Parathyroid adenoma (tissue), 2 donors: ENCODE measurements at regions not wholly inside any gene's neighbourhood (a gene's known extent, or its start where the extent isn't known, plus 50 kb on each side); places are given as distances from the start of the nearest gene placed in this dataset.

Experiments used
- H2AFZ ChIP-seq: fragments of 300-600 bp; sonication (generic); one replicate; pipeline ENCODE4 v1.7.0; 2017; ENCODE audit warnings: antibody characterized with exemption, mild to moderate bottlenecking
- H3K27ac ChIP-seq: fragments of 300-600 bp; sonication (generic); one replicate; pipeline ENCODE4 v1.7.0; 2017
- H3K27me3 ChIP-seq: fragments of 300-600 bp; sonication (generic); one replicate; pipeline ENCODE4 v1.7.0; 2017; ENCODE audit warnings: low read length; ENCODE audit not compliant: control insufficient read depth, insufficient read depth
- H3K36me3 ChIP-seq: fragments of 300-600 bp; sonication (generic); one replicate; pipeline ENCODE4 v1.7.0; 2017; ENCODE audit warnings: low read length; ENCODE audit not compliant: control insufficient read depth, insufficient read depth
- H3K4me1 ChIP-seq: fragments of 300-600 bp; sonication (generic); one replicate; pipeline ENCODE4 v1.7.0; 2017; ENCODE audit warnings: control low read depth
- H3K4me2 ChIP-seq: fragments of 300-600 bp; sonication (generic); one replicate; pipeline ENCODE4 v1.7.0; 2017; ENCODE audit warnings: low read length
- H3K4me3 ChIP-seq: fragments of 300-600 bp; sonication (generic); one replicate; pipeline ENCODE4 v1.7.0; 2017; ENCODE audit warnings: low read depth, low read length
- H3K79me2 ChIP-seq: fragments of 300-600 bp; sonication (generic); one replicate; pipeline ENCODE4 v1.7.0; 2017; ENCODE audit warnings: control low read depth
- H3K9ac ChIP-seq: fragments of 300-600 bp; sonication (generic); one replicate; pipeline ENCODE4 v1.7.0; 2017; ENCODE audit warnings: mild to moderate bottlenecking
- H3K9me3 ChIP-seq: fragments of 300-600 bp; sonication (generic); one replicate; pipeline ENCODE4 v1.7.0; 2017; ENCODE audit warnings: low read length; ENCODE audit not compliant: control insufficient read depth
- TF ChIP-seq, protein P1 (sequence below): fragments of 300-600 bp; sonication (generic); IDR thresholded peaks from one replicate; pipeline ENCODE4 v1.7.0; 2017; ENCODE audit warnings: antibody characterized with exemption, mild to moderate bottlenecking
- donor health status: primary hyperparathyroidism.

DNA sequence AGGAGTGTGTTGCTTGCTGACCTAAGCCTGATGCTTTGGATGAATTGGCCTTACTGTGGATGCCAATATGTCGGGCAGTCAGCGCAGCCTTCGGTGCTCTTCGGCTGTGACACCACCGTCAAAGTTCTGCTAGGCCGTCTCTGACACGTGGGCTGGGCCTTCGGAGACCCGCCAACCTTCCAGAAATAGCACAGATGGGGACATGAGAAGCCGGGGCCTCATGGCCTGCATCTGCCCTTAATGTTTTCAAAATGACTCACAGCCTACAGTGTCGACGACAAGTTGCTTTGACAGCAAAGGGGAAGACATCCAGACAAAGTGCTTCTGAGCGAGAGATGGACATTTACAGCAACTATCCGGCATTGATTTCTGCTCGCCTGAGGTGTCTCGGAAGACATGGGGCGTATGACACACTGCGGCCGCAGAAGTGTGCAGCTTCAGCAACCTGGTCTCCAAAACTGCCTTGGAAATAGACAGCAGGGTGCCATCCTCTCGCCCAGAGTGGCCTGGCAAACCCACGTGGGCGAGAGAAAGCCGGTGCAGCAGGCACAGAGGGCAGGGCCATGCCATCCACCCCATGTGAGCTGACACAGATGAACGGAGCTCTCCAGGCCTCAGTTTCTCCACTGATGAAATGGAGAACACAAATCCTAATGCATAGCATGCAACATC, 94.0 kb upstream of the PPP2R2D start:
- Histone ChIP-seq H3K36me3 (no peaks in the 10 kb centered on the region), H3K27ac (no peak overlapping the region), H3K79me2 (no peaks in the 10 kb centered on the region), H2AFZ (no peak overlapping the region), H3K9me3 (no peaks in the 10 kb centered on the region), H3K4me1 (no peaks in the 10 kb centered on the region), H3K4me2 (no peak overlapping the region), H3K4me3 (no peak overlapping the region), H3K9ac (no peak overlapping the region), H3K27me3 (peaks cover 5% of the 10 kb centered on the region)
- TF ChIP-seq, protein P1, sequence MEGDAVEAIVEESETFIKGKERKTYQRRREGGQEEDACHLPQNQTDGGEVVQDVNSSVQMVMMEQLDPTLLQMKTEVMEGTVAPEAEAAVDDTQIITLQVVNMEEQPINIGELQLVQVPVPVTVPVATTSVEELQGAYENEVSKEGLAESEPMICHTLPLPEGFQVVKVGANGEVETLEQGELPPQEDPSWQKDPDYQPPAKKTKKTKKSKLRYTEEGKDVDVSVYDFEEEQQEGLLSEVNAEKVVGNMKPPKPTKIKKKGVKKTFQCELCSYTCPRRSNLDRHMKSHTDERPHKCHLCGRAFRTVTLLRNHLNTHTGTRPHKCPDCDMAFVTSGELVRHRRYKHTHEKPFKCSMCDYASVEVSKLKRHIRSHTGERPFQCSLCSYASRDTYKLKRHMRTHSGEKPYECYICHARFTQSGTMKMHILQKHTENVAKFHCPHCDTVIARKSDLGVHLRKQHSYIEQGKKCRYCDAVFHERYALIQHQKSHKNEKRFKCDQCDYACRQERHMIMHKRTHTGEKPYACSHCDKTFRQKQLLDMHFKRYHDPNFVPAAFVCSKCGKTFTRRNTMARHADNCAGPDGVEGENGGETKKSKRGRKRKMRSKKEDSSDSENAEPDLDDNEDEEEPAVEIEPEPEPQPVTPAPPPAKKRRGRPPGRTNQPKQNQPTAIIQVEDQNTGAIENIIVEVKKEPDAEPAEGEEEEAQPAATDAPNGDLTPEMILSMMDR: no peak

DNA sequence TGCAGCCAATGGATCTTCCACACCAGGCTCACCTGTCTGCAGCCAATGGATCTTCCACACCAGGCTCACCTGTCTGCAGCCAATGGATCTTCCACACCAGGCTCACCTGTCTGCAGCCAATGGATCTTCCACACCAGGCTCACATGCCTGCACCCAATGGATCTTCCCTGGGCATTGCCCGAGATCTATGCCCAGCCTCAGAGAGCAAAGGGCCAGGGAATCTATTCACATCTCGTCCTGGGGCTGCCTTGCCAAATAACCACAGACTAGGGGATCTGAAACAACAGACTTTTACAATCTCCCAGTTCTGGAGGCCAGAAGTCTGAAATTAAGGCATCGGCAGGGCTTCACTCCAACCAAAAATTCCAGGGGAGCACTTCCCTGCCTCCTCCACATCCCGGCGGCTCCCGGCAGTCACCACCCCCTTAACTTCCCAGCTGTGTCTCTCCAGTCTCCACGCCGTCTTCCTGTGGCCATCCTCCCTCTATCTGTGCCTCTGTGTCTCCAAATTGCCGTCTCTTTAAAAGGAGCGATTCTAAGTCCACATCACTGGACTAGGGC, 92.4 kb upstream of the PPP2R2D start:
- H3K9me3 ChIP-seq: no peaks in the 10 kb centered on the region
- H2AFZ ChIP-seq: no peak overlapping the region
- no peak overlapping the region for H3K9ac ChIP-seq
- peaks cover 4% of the 10 kb centered on the region for H3K4me1 ChIP-seq
- H3K4me3 ChIP-seq: no peak overlapping the region
- H3K27ac ChIP-seq: no peak overlapping the region
- H3K27me3 ChIP-seq: peaks cover 8% of the 10 kb centered on the region
- no peak overlapping the region for H3K4me2 ChIP-seq
- no peaks in the 10 kb centered on the region for H3K79me2 ChIP-seq
- TF ChIP-seq, protein P1: no peak
- H3K36me3 ChIP-seq: no peaks in the 10 kb centered on the region

- H3K4me3 ChIP-seq: no peak overlapping the region
- TF ChIP-seq, protein P1: no peak
- H3K27me3 ChIP-seq: peaks cover 8% of the 10 kb centered on the region
- H3K36me3 ChIP-seq: no peaks in the 10 kb centered on the region
- H3K9ac ChIP-seq: no peak overlapping the region
- H3K4me1 ChIP-seq: peaks cover 7% of the 10 kb centered on the region
- no peaks in the 10 kb centered on the region for H3K79me2 ChIP-seq
- H2AFZ ChIP-seq: no peak overlapping the region
- H3K27ac ChIP-seq: no peak overlapping the region
- no peak overlapping the region for H3K4me2 ChIP-seq
- H3K9me3 ChIP-seq: no peaks in the 10 kb centered on the region
Measured at GRCh38 chr10:131810036-131810804, 90.6 kb upstream of the PPP2R2D start.

- no peak overlapping the region for H3K4me3 ChIP-seq
- no peak overlapping the region for H3K9ac ChIP-seq
- H3K27ac ChIP-seq: no peak overlapping the region
- no peak overlapping the region for H3K4me2 ChIP-seq
- peaks cover 8% of the 10 kb centered on the region for H3K27me3 ChIP-seq
- TF ChIP-seq, protein P1: no peak
- H3K4me1 ChIP-seq: peaks cover 7% of the 10 kb centered on the region
- no peak overlapping the region for H2AFZ ChIP-seq
- H3K79me2 ChIP-seq: no peaks in the 10 kb centered on the region
- H3K9me3 ChIP-seq: no peaks in the 10 kb centered on the region
- H3K36me3 ChIP-seq: no peaks in the 10 kb centered on the region
Measured at GRCh38 chr10:131810805-131811629, 89.8 kb upstream of the PPP2R2D start.
